ENCODE measurements at regions not wholly inside any gene's neighbourhood (a gene's known extent, or its start where the extent isn't known, plus 50 kb on each side); places are given as distances from the start of the nearest gene placed in this dataset.

- no peak for DNase-seq (ENCODE audit: low spot score)
These were observed 114.9 kb upstream of the MYCN start for GRCh38 chr2:15825276-15825980.

GRCh38 chr2:15826273-15826717 lies 114.1 kb upstream of the MYCN start:
- DNase-seq (ENCODE audit: low spot score) = no peak

GRCh38 chr2:15827001-15827400 lies 113.3 kb upstream of the MYCN start:
- DNase-seq (ENCODE audit: low spot score) = no peak

- DNase-seq (ENCODE audit: low spot score) = no peak
These were observed 111.8 kb upstream of the MYCN start for GRCh38 chr2:15828576-15828975.

GRCh38 chr2:15829091-15829801 lies 111.1 kb upstream of the MYCN start:
- DNase-seq (ENCODE audit: low spot score) = no peak

GRCh38 chr2:15829985-15830384 lies 110.4 kb upstream of the MYCN start:
- DNase-seq (ENCODE audit: low spot score) = no peak

GRCh38 chr2:15830937-15831549 lies 109.3 kb upstream of the MYCN start:
- no peak for DNase-seq (ENCODE audit: low spot score)

- no peak for DNase-seq (ENCODE audit: low spot score)
These were observed 108.2 kb upstream of the MYCN start for GRCh38 chr2:15832030-15832709.

- DNase-seq (ENCODE audit: low spot score) = no peak
These were observed 107.3 kb upstream of the MYCN start for GRCh38 chr2:15832849-15833680.

GRCh38 chr2:15833731-15834130 lies 106.6 kb upstream of the MYCN start:
- DNase-seq (ENCODE audit: low spot score) = no peak

- no peak for DNase-seq (ENCODE audit: low spot score)
These were observed 105.8 kb upstream of the MYCN start for GRCh38 chr2:15834381-15835031.

- no peak for DNase-seq (ENCODE audit: low spot score)
These were observed 104.2 kb upstream of the MYCN start for GRCh38 chr2:15835991-15836688.

GRCh38 chr2:15836689-15837610 lies 103.4 kb upstream of the MYCN start:
- no peak for DNase-seq (ENCODE audit: low spot score)

GRCh38 chr2:15838481-15839090 lies 101.8 kb upstream of the MYCN start:
- DNase-seq (ENCODE audit: low spot score) = no peak

GRCh38 chr2:15839426-15840124 lies 100.8 kb upstream of the MYCN start:
- no peak for DNase-seq (ENCODE audit: low spot score)

GRCh38 chr2:15840148-15840547 lies 100.2 kb upstream of the MYCN start:
- no peak for DNase-seq (ENCODE audit: low spot score)

- no peak for DNase-seq (ENCODE audit: low spot score)
These were observed 99.4 kb upstream of the MYCN start for GRCh38 chr2:15840969-15841368.

- no peak for DNase-seq (ENCODE audit: low spot score)
These were observed 98.4 kb upstream of the MYCN start for GRCh38 chr2:15841776-15842560.

Data from GM03348 (cell line).